HPDE6-E6E7 (cell line): ENCODE measurements at regions not wholly inside any gene's neighbourhood (a gene's known extent, or its start where the extent isn't known, plus 50 kb on each side); places are given as distances from the start of the nearest gene placed in this dataset.

ENCODE experiments used
- DNase-seq: peaks from one replicate; pipeline ENCODE4 v3.0.0; 2011; ENCODE audit warnings: missing footprints; ENCODE audit errors: extremely low spot score

DNA sequence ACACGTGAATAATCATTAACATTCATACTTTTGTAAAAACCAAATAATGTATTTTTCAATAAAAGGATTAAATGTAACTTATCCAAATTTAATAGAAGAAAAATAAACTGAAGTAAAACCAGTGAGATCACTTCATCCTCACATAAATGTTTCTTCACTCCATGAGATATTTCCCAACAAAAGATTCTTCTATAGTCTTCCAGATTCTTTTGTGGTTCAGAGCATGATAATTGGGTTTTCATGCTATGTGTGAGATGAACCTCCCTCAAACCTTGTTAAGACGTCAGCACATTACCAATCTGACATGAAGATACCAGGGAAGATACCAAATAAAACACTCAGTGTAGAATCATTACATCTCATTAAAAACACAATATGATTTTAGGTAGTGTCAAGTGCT is 62.9 kb upstream of the OXGR1 start:
- no peak for DNase-seq

DNA sequence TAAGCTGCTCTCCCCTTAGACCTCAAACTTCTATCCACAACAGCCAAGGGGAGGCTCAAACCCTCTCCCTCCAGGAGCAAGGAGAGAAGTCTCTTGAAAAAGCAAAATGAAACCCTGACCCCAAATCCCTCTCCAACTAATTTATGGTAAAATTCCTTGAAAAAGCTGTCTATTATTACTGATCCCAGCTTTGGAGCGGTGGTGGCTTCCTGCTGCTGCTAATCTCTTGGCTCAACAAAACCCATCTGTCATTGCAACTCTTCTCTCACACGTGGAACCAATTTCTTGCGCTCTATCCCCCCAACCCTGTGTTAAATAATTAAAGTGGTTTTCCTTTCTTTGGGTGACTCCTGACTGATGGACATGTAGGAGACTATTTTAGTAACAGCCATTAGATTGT is 64.1 kb upstream of the OXGR1 start:
- DNase-seq: no peak

DNA sequence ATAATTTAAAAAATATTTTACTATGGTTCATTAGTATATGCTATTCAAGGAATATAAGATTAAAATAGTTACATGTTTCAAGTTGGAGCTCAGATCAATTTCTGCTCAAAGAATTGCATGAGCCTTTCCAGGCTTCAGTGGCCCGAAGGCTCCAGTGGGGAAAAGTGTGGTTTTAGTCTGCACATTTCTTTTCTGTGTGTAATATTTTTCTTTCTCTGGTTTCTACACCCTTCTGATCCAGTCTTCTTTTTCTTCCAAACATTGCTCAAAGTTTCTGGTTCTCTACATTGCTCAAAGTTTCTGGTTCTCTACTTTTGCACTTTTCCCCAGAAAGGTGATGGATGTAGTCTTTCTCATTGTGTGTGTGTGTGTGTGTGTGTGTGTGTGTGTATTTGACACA is 64.7 kb upstream of the OXGR1 start:
- DNase-seq: no peak

DNA sequence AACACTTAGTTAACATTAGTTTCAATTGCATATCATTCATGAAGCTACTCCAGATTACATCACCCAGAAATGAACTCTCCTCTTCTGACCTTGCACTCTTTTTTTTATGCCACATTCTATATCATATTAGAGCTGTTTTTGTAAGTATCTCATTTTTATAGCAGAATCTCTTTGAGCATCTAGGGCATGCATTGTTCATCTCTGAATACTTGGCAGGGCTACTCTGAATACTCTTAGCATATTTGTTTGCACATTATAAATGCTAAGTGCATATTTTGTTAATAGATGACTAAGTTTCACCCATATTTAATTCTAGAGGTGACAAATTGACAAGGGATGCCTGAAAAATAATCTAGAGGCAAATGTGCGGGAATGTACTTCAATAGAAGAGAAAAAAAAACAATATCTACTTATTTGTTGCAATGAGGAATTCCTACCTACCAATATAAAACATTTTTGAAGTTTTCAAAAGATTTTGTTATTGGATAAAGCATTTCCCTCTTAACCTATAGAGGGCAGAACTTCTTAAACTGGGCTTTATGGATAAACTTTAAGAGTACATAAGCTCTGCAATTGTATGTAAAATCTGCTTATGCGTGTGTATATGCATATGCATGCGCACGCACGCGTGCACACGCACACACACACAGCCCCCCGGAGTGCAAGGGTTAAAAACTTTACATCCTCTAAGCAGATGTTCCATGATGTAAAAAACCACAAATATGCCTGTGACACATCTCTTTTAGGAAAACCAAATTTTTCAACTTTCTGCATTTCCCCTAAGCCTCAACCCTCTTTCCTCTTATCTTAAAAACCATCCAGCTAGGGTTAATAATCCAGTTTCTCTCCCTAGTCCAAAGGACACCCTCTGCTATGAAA is 73.0 kb upstream of the OXGR1 start:
- DNase-seq: no peak

DNA sequence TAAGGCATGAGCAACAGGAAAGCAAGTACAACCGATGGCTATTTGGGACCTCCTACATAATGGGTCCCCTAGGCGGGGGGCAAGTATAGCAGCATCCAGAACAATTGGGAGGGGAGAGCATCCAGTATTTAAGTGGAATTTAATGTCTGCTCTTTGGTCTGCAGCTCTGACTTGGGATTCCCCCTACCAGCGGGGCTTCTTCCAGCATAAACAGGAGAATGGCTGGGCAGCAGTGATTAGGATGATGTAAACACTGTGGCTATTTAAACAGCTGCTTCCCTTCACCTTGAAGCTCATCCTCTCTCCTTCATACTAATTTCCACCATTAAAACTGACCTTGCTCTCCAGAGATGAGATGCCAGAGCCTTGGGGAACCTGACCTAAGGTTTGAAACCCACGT is 73.9 kb upstream of the OXGR1 start:
- DNase-seq: no peak

DNA sequence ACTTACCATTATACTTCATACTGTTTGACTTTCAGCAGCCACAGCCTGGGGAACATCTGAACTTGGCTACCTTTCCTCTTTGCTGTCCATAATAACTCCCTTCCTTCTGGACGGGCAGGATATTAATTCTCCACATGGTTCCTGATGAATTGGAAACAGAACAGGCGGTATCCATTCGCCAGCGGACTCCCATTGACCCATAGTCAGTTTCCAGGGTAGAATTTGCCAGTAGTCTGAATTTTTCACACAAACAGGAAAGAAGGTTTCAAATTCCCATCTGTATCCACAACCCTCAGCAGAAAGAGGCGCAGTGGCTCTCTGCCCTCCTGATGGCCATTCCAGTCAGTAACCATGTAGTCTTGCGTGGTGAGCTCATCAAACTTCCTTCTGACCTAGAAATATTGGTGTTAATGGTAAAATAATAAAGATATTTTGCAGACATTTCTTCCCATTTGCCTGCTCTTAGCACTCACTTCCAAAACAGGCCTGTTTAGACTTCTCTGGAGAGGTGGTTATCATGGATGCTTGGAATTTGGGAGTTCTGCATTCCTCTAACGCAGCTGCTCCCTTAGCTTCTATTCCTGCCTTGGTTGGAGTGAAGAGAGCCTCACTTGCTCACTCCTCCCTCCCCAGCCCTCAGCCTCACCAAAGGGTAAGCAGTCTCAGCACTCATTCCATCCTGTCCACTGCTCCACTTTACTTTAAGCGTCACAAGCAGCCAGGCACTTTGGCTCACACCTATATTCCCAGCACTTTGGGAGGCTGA is 75.0 kb upstream of the OXGR1 start:
- DNase-seq: no peak

DNA sequence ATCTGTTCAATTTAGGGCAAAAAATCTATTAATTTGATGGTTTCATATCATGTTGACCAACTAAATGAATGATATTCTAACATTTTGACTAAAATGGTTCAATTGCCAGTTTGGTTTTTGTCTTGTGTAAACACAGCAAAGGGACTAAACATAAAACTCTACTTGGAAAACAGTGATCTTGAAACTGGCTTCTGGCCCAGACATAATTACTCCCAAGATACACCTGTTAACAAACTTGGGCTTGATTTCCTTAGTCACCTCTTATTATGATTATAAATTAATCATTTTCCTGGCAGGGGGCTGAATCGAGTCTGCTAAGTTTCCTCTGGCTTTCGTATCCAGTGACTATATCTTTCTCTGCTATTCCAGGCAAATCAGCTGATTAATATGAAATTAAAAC is 78.0 kb upstream of the OXGR1 start:
- no peak for DNase-seq

DNA sequence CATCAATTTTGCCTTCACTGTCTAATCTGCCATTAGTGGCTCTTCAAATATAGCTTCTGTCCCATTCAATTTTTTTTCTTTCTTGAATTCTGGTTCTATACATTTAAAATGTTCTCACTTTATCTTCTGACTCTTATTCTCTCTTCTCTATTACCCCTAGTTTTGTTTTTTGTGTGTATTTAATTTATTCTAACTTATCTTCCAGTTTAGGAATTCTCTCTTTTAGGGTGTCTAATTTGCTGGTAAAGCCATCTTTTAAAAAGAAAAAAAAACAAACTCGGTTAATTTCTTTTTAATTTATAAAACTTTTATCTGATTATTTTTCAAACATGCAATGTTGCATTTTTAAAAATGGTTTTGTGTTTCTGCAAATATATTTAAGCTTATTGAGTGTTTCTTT is 80.3 kb upstream of the OXGR1 start:
- no peak for DNase-seq

DNA sequence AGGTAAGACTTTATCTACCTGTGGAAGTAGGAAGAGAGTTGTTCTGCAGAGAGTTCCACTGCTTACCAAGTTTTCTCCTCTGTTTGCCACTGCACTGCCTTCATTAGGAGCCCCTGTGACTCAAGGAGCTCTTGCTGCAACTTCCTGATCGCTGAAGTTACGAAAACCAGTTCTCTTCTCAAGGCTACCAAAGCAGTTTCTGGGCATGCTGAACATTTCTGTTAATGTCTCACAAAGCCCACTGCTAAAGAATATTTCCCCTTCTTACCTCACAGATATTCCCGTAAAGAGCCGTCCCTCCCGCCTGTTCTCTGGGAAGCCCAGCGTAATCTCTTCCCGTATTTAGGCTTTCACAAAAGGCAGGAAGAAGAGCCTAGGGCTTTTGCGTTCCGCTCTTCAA is 82.6 kb upstream of the OXGR1 start:
- DNase-seq: no peak

DNA sequence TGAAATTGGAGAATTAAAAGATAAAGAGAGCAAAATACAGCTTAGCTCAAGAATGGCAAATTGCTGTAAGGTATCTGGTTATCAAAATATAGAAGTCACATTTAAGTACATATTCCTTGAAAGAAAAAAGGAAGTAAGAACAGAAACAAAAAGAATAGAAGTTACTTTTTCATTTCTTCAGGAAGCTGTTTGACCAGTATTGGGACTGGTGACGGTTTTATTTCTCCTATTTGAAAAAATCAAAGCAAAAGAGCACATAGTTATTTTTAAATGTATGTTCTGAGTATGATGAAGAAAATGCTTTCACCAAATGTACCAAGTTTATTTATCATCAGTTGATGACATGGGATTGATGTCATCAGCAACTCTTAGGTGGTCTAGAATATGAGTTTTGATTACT is 83.1 kb upstream of the OXGR1 start:
- DNase-seq: no peak

DNA sequence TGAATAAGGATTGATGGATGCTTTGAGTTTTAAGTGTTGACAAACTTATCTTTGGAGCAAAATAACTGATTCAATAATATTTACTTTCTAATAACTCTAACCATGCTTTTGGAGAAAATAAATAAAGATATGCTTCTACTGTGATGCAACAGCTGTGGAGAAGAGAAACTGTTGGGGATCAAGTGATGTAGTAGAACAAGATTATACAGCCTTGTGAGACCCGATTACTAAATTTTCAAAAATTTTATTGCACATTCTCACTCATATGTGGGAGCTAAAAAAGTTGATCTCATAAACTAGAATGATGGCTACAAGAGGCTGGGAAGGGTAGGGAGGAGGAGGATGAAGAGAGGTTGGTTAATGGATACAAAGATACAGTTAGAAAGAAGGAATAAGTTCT is 85.5 kb upstream of the OXGR1 start:
- no peak for DNase-seq

DNA sequence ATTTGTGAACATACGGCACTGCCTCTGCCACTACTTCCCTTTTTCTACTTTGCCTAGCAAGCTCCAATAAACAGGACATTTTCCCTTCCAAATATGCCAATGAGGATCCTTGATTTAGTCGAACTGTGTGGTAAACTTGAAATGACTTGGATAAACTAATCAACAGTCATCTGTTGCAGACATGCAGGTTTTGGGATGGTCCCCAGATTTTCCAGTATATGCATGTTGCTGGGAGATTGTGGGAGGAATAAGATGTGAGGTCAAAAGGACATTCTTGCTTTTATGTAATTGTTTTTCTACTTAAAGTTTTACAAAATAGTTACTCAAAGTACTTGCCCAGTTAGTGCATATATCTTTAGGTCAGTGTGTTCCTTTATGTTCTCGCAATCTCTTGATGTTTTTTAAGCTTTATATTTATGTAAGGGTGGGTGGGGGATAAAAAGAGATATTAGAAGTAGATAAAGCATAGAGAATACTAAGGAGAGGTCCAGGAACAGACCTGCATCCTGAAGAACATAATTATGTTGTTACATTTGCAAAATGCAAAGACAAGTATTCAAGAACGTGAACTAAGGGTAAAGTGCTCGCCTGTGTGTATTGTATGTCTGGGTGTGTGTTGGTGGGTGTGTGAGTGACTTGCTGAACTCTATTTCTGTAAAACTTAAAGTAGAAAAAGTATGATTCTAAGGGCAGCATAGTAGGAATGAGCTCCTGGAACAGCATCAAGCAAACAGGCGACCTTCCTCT is 88.4 kb upstream of the OXGR1 start:
- DNase-seq: no peak

DNA sequence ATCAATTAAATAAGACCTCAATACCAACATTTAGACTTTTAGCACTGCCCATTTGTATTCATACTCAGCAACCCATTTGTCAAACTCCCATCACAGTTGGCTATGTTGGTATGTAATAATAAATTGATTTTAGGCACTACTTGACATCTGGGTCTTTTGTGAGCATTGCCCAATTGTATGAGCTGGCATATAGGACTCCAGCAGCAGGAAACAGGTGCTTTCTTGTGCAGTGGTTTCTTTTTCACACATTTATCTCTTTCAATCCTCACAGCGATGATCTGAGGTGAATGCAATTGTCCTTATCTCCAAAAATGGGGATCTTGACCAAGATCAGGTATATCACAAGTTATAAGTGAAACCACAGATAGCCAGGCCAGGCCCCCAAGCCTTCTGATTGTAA is 96.9 kb upstream of the OXGR1 start:
- DNase-seq: no peak

DNA sequence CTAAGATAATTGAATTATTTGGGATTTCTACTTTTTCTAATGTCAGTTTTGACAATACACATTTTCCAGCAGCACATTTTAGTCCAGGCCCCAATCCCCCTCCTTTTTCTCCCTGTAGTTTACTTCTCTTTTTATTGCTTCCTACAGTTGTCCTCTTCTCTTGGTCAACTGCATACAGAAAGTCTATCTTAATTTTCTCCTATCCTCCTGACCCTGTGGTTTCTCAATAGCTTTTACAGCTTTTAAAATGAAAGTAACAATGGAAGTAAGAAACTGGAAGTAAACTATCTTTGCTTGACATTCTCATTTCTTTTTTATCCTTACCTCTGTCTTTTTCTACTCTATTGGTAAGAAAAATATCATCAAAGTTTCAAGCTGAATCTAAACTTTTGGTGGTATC is 106.5 kb upstream of the OXGR1 start:
- no peak for DNase-seq

DNA sequence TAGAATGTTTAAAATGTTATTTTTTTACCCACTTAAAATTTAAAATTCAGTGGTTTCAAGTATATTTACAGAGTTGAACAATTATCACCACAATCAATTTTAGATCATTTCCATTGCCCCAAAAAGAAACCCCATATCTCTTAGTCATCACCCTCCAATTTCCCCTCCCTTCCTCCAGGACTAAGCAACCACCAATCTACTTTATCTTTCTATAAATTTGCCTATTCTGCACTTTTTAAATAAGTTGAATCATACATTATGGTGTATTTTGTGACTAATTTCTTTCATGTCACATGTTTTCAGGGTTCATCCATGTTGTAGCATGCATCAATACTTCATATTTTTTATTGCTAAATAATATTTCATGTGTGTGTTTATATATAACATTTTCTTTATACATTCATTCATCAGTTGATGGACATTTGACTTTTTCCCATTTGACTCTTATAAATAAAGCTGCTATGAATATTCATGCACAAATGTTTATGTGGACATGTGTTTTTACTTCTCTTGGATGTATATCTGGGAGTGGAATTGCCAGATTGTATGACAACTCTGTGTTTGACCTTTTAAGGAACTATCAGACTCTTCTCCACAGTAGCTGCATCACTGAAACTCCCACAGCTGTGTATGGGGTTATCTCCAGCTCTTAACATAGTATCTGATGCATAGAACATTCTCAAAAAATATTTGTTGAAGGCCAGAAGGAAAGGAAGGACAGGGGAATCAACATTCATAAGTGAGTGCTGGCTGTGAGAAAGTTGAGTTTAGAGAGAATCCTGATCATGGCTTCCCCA is 107.8 kb upstream of the OXGR1 start:
- no peak for DNase-seq

DNA sequence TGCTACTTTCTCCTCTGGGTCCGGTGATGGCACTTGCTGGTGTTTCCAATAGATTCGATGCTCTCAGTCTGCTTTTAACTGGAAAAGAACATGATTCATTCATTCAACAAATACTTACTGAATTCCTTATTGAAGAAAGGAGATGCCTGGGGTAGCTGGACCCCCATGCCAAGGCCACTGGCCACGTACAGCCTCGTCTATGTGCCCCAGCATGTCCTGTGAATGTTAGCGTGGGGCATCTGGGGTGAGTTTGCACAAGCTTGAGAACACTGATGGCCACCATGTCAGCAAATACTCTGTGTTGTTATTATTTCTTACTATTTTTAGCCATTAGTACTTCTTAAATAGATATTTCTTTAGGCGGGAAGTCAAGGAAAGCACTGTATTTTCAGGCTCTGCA is 112.0 kb upstream of the OXGR1 start:
- DNase-seq: no peak

DNA sequence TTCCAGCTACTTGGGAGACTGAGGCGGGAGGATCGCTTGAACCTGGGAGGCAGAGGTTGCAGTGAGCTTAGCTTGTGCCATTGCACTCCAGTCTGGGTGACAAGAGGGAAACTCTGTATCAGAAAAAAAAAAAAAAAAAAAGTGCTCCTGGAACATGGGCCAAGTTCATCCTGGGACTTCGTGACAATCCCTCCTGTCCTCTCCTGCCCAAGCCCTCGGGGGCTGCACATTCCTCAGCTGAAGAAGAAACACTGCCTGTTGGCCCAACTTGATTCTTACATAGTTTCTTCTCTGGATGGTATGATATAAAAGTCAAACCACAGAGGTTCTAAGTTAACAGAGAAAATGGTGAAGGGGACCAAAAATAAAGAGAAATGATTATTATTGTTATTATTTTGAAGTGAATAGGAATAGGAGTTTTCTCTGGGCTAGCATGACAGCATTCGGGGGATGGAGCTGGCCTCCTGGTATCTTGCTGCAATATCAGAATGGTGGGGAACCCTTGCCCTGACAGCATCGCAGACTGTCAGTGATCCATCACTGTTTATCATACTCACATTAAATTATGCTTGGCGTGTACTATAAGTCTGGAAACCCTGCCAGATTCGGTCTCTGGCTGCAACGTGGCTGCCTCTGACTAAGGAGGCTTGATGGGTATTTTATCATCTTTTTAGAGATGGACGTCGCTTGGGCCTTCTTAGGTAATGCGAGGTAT is 113.7 kb upstream of the OXGR1 start:
- no peak for DNase-seq

DNA sequence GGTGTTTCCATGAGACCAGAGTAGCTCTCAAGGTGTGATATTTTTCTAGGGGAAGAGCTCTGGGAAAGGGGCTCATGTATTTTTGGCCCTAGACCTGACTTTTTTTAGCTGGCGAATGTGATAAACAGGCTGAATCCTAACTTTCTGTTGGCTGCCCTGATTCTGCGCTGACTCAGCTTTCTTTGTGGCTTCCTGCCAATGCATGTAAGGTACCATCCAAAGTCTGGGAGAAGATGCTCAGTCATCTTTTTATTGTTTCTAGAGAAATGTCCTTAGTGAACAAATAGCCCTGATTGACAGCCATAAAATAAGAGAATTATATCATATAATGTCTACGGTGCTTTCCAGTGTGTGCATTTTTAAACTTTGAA is 113.6 kb upstream of the MBNL2 start:
- no peak for DNase-seq

DNA sequence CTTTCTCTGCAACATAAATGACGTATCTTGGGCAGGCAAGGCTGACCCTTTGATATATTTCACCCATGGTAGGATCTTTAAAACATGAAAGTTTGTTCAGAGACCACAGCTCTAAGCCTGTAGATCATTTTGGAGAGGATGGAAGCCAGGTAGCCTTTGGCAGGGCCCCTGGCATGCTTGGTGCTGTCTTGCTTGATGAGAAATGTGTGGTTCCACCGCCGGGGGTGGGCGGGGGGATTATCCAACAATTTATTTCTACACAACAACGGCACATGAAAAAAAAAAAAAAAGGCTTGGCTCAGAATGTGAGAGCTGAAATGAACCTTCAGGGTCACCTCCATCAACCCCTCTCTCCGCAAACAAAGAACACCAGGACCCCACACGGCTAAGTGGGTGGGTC is 112.9 kb upstream of the MBNL2 start:
- no peak for DNase-seq

DNA sequence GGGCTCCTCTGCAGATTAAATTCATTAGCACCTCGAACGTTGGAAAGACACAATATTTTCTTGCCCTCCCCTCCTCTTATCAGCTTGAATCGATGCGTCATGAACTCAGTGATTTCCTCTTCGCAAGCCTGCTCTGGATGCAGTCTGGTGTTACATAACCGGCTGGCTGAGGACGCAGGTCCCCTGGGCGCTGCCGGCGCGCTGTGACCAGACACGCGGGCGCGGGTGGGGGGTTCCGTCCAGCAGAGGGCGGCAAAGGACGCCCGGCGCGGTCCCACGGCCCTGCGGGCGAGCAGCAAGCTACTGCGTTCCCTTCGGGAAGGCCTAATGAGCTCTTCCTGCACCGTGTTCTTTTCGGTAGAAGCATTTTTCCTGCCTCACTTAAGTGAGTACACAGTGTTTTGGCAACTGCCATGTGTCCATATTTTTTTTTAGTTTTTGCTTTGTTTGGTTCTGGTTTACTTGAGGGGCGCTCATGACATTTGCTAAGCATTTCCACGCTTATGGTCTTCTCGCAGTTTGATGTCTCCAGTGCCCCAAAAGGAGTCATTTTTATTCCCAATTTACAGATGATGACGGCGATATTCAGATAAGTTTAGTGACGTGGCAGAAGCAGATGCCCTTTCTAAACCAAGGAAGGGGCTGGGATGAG is 112.2 kb upstream of the MBNL2 start:
- peak; percentile 84 for DNase-seq

DNA sequence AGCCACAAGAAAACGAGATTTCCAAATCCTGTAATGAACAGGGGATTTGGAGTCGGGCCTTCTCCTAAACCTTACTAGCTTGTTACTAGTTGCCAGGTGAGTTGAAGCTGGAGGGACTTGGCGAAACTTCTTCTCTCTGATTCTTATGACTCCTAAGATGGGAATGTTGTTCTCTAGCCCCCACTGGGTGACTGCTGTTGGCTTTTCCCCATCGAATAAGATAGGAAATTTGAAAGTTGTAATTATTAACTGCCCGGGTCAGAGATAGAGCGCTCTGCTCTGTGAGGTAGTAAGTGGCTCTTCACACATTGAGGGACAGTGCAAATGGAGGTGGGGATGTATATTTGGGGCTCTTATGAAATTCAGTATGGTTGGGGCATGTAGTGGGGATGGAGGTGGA is 111.2 kb upstream of the MBNL2 start:
- no peak for DNase-seq
